22Rv1 (cell line): ENCODE measurements at regions not wholly inside any gene's neighbourhood (a gene's known extent, or its start where the extent isn't known, plus 50 kb on each side); places are given as distances from the start of the nearest gene placed in this dataset.

Experiments used
- H3K27ac ChIP-seq: fragments of 450-650 bp; 2 replicates; pipeline ENCODE4 v1.5.1; 2017
- CTCF ChIP-seq: fragments of 450-650 bp; IDR thresholded peaks from 2 replicates; pipeline ENCODE4 v1.5.1; 2017; ENCODE audit warnings: mild to moderate bottlenecking
- ZFX ChIP-seq: fragments of 450-650 bp; IDR thresholded peaks from 2 replicates; pipeline ENCODE4 v1.6.1; 2017; ENCODE audit warnings: antibody characterized with exemption, borderline replicate concordance

DNA sequence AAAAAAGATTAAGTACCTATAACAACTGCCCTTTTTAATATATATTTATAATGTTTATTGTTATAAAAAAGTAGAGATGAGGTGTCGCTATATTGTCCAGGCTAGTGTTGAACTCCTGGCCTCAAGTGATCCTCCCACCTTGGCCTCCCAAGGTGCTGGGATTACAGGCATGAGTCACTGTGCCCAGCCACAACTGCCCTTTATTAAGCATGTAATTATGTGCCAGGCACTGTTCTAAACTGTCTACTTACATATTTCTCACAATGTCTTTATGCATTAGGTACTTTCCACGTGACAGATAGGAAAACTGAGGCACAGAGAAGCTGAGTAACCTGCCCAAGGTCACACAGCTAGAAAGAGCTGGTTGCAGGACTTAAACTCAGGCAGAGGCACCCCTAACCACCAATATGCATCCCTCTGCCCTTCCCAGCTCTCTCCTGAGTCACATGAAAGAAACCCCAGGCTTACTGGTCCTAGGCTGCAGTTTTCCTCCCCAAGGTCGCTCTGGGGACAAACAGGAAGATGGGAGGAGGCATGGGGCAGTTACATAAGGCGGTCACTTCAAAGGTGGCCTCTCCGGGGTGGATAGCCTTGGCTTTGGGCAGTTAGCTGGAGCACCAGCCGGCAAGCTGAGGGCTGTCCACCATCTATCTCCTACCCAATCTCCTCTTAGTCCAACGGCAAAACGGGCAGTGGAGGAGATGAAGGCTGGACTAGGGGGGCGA lies 54.6 kb upstream of the TBX3 start:
- no peak overlapping the region for H3K27ac ChIP-seq
- TF ChIP-seq CTCF: no peak
- no peak for TF ChIP-seq ZFX

DNA sequence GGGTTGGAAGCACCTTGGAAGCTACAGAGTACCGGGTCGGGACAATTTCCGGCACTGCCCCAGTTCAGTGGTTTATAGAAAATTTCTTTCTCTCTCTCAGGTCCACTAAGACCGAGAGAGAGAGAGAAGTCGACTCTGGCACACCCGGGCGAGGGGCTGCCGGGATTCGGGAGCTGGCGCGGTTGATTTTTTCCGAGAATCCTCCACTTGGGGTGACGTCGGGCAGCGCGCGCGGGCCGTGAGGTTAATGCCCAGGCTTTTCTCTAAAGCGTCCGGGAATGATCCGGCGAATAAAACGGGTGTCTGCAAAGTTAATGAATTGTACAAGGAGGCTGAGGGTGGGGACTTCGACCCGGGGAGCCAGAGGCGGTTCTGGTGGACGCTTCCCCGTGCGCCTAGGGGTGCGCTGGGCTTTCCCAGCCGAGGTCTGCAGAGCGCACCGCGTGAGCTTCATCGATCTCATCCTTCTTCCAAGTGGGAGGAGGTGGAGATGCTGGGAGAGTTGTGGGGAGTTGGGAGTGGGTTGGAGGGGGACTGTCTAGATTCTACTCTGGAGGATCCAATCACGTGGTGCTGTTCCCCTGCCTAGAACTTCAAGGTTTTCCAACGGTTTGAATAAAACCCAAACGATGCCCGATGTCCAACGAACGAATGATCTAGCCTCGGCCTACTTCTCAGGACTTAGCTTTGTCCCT lies 51.9 kb upstream of the TBX3 start:
- TF ChIP-seq CTCF (no peak), ZFX (no peak)
- H3K27ac ChIP-seq: no peak overlapping the region

- no peak overlapping the region for H3K27ac ChIP-seq
- TF ChIP-seq CTCF: no peak
- no peak for TF ChIP-seq ZFX
Observed at GRCh38 chr12:114735011-114735410, 51.0 kb upstream of the TBX3 start.

DNA sequence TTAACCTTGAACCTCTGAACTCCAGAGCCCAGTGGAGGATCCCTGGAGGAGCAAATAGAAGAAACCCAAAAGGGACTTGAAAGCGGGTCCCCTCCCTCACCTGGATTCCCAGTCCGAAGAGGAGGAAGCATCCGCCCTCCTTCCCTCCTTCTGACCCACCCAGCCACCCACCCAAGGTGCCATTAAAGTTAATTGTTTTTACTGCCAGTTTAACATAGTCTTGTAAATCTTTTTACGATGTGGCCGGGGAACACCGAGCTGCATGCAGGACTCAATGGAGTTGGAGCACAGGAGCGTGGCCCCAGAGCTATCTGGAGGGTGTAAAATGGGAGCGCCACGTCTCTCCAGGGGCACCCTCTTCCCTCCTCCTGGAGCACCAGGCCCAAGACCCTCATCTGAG lies 49.9 kb upstream of the TBX3 start:
- no peak overlapping the region for H3K27ac ChIP-seq
- TF ChIP-seq ZFX: no peak
- no peak for TF ChIP-seq CTCF
